Hepatocyte (in vitro differentiated cells): ENCODE measurements at regions not wholly inside any gene's neighbourhood (a gene's known extent, or its start where the extent isn't known, plus 50 kb on each side); places are given as distances from the start of the nearest gene placed in this dataset.

Experiments used
- EZH2 ChIP-seq: fragments of 200-600 bp; sonication (generic); IDR thresholded peaks from 2 replicates; pipeline ENCODE4 v1.6.1; 2016; ENCODE audit warnings: antibody characterized with exemption, mild to moderate bottlenecking, borderline replicate concordance
- EZH2phosphoT487 ChIP-seq: fragments of 200-600 bp; sonication (generic); IDR thresholded peaks from one replicate; pipeline ENCODE4 v1.6.1; 2018; ENCODE audit warnings: antibody characterized with exemption, mild to moderate bottlenecking, low read depth, moderate library complexity; ENCODE audit not compliant: unreplicated experiment, severe bottlenecking
- TF ChIP-seq, protein P1 (sequence below): fragments of 200-600 bp; sonication (generic); IDR thresholded peaks from 2 replicates; pipeline ENCODE4 v1.5.1; 2016; ENCODE audit warnings: antibody characterized with exemption, mild to moderate bottlenecking; ENCODE audit not compliant: poor library complexity

DNA sequence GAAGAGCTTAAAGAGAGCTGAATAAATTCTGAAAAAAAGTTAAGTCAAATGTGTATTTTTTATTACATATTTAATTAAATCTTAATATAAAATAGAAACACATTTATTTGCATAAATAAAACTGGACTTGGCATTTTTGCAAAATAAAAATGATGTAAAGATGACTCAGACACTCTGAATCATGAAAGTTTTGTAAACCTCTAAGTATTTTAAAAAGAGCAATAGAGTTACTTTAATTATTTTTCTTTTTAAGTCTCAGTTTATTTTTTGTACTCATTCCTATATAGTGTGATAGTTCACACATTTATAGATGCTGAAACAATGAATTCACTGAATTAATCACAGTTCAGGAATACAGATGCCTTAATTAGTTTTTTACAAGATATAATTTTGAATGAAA is 109.9 kb upstream of the DTNA start:
- TF ChIP-seq, protein P1, sequence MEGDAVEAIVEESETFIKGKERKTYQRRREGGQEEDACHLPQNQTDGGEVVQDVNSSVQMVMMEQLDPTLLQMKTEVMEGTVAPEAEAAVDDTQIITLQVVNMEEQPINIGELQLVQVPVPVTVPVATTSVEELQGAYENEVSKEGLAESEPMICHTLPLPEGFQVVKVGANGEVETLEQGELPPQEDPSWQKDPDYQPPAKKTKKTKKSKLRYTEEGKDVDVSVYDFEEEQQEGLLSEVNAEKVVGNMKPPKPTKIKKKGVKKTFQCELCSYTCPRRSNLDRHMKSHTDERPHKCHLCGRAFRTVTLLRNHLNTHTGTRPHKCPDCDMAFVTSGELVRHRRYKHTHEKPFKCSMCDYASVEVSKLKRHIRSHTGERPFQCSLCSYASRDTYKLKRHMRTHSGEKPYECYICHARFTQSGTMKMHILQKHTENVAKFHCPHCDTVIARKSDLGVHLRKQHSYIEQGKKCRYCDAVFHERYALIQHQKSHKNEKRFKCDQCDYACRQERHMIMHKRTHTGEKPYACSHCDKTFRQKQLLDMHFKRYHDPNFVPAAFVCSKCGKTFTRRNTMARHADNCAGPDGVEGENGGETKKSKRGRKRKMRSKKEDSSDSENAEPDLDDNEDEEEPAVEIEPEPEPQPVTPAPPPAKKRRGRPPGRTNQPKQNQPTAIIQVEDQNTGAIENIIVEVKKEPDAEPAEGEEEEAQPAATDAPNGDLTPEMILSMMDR, result no peak
- TF ChIP-seq EZH2 (no peak), EZH2phosphoT487 (no peak)
